HL-60 (cell line): ENCODE measurements at regions not wholly inside any gene's neighbourhood (a gene's known extent, or its start where the extent isn't known, plus 50 kb on each side); places are given as distances from the start of the nearest gene placed in this dataset.

Experiments used
- DNase-seq, 2 experiments: peaks; one replicate each; pipeline ENCODE4 v3.0.0-alpha.2; 2010 to 2020; ENCODE audit warnings: low read depth in 1 of 2, low spot score in 1 of 2
- H3K27ac ChIP-seq: fragments of 250-450 bp; sonication (Bioruptor Pico); replicated peaks from 2 replicates; pipeline ENCODE4 v1.5.1; 2020; ENCODE audit warnings: mild to moderate bottlenecking, moderate library complexity
- H3K27me3 ChIP-seq: fragments of 250-450 bp; sonication (Bioruptor Pico); 2 replicates; pipeline ENCODE4 v1.5.1; 2021; ENCODE audit warnings: mild to moderate bottlenecking, moderate library complexity; ENCODE audit not compliant: insufficient read depth, poor library complexity, severe bottlenecking
- H3K4me3 ChIP-seq: replicated peaks from 2 replicates; pipeline ENCODE4 v1.5.1; 2011; ENCODE audit warnings: mild to moderate bottlenecking, control low read depth, low read length; ENCODE audit not compliant: insufficient read depth
- GABPA ChIP-seq: IDR thresholded peaks from 2 replicates; pipeline ENCODE4 v1.6.1; 2012; ENCODE audit warnings: low read depth
- POLR2AphosphoS5 ChIP-seq: IDR thresholded peaks from 2 replicates; pipeline ENCODE4 v1.6.1; 2012; ENCODE audit warnings: low read depth
- SPI1 ChIP-seq: IDR thresholded peaks from 2 replicates; pipeline ENCODE4 v1.6.1; 2012; ENCODE audit warnings: low read depth, mild to moderate bottlenecking, borderline replicate concordance
- TF ChIP-seq, protein P1 (sequence below): IDR thresholded peaks from one replicate; pipeline ENCODE4 v1.5.1; 2011; ENCODE audit warnings: low read length, control low read depth, inconsistent platforms; ENCODE audit not compliant: insufficient read depth
- TF ChIP-seq, protein P2 (sequence below): IDR thresholded peaks from 2 replicates; pipeline ENCODE4 v1.6.1; 2012; ENCODE audit warnings: low read depth; ENCODE audit not compliant: insufficient replicate concordance

DNA sequence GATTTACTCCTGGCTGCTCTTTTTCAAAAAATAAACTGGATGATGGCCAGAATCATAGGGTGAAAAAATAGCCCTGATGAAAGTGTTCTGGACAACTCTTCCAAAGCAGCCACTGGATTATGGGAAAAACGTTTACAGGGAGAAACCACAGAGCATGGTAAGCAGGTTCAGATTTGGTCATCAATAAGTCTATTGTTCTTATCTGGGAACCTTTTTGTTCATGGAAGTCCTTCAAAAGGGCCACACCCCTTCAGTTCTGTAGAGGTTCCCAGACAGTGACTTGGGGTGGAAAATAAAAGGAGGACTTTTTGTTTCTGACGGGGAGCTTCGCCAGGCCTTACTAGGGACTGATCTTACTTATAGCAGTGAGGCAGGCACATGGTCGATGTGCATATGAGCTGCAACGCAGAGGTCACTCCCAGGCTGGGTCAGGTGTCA, 117.4 kb upstream of the SLC38A2 start:
- TF ChIP-seq GABPA, result no peak
- TF ChIP-seq, protein P1, sequence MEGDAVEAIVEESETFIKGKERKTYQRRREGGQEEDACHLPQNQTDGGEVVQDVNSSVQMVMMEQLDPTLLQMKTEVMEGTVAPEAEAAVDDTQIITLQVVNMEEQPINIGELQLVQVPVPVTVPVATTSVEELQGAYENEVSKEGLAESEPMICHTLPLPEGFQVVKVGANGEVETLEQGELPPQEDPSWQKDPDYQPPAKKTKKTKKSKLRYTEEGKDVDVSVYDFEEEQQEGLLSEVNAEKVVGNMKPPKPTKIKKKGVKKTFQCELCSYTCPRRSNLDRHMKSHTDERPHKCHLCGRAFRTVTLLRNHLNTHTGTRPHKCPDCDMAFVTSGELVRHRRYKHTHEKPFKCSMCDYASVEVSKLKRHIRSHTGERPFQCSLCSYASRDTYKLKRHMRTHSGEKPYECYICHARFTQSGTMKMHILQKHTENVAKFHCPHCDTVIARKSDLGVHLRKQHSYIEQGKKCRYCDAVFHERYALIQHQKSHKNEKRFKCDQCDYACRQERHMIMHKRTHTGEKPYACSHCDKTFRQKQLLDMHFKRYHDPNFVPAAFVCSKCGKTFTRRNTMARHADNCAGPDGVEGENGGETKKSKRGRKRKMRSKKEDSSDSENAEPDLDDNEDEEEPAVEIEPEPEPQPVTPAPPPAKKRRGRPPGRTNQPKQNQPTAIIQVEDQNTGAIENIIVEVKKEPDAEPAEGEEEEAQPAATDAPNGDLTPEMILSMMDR, result no peak
- TF ChIP-seq, protein P2, sequence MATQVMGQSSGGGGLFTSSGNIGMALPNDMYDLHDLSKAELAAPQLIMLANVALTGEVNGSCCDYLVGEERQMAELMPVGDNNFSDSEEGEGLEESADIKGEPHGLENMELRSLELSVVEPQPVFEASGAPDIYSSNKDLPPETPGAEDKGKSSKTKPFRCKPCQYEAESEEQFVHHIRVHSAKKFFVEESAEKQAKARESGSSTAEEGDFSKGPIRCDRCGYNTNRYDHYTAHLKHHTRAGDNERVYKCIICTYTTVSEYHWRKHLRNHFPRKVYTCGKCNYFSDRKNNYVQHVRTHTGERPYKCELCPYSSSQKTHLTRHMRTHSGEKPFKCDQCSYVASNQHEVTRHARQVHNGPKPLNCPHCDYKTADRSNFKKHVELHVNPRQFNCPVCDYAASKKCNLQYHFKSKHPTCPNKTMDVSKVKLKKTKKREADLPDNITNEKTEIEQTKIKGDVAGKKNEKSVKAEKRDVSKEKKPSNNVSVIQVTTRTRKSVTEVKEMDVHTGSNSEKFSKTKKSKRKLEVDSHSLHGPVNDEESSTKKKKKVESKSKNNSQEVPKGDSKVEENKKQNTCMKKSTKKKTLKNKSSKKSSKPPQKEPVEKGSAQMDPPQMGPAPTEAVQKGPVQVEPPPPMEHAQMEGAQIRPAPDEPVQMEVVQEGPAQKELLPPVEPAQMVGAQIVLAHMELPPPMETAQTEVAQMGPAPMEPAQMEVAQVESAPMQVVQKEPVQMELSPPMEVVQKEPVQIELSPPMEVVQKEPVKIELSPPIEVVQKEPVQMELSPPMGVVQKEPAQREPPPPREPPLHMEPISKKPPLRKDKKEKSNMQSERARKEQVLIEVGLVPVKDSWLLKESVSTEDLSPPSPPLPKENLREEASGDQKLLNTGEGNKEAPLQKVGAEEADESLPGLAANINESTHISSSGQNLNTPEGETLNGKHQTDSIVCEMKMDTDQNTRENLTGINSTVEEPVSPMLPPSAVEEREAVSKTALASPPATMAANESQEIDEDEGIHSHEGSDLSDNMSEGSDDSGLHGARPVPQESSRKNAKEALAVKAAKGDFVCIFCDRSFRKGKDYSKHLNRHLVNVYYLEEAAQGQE, result no peak
- no peak for TF ChIP-seq POLR2AphosphoS5
- no peak for TF ChIP-seq SPI1
- H3K4me3 ChIP-seq, result no peak overlapping the region
- no peak for DNase-seq
- H3K27ac ChIP-seq, result no peak overlapping the region
- no peaks in the 10 kb centered on the region for H3K27me3 ChIP-seq

DNA sequence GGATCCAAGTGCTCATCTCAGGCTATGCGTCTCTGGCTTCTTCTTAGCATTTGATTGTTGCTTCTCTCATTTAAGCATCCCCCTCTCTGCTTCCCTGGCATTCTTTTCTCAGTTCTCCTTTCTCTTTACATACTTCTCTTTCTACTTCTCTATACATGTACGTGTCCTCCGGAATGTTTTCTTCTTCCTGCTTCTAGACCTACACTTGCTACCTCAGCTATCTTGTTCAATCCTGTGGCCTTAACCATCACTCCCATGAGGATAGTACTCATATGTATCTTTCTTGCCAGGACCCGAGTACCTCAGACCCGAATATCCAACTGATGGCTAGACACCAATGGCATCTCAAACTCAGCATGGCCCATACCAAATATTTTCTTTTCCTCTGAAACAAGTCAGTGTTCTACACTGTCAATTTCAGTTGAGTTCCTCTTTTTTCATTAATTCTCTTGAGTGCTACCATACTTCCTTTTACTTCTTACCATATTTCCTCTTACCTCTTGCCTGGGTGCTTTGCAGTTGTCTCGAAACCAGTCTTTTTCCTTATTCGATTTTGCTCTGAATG, 115.1 kb upstream of the SLC38A2 start:
- Histone ChIP-seq H3K27ac (peak overlapping the region; percentile 44), H3K4me3 (no peak overlapping the region), H3K27me3 (no peaks in the 10 kb centered on the region)
- peak; percentile 97 for TF ChIP-seq SPI1
- TF ChIP-seq POLR2AphosphoS5, result no peak
- DNase-seq, result peak; percentile 51 to 57

DNA sequence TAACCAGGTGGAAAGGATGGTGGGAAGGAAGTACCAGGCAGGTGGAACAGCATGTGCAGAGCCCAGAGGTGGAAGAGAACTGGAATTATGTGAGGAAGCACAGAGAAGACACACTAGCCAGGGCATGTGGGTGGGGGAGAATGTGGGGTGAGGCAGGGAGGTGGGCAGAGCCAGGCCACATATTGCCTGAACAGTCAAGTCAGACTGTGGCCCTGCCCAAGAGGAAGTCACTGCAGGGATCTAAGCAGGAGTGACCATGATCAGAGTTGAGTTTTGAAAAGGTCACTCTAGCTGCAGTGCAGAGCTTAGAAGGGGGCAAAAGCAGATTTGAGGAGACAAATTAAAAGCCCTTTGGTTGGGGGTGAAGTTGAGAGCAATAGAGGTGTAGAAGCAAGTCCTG, 114.0 kb upstream of the SLC38A2 start:
- no peak overlapping the region for H3K4me3 ChIP-seq
- peak; percentile 26; the same call in 1 of the 2 replicates for TF ChIP-seq SPI1
- TF ChIP-seq, protein P2, result no peak
- DNase-seq, result no peak
- no peaks in the 10 kb centered on the region for H3K27me3 ChIP-seq
- no peak overlapping the region for H3K27ac ChIP-seq

DNA sequence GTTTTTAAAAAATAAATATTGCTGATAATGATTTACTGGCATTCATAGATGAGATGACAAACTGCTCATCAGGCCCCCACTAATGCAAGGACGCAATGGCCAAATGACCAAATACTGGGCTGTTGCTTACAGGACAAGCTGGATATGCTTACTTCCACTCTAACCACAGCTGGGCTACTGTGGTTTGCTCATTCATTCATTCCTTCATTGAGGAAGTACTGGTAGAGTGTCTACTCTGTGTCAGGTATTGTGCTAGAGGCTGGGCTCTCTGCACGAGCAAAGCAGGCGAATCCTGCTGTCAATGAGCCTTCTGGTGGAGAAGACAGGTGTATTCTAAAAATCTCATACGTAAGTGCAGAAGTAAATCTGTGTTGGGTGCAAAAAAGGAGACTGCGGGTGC, 113.3 kb upstream of the SLC38A2 start:
- TF ChIP-seq, protein P2, result no peak
- no peak for TF ChIP-seq GABPA
- no peak for TF ChIP-seq SPI1
- TF ChIP-seq POLR2AphosphoS5, result no peak
- TF ChIP-seq, protein P1, result no peak
- H3K4me3 ChIP-seq, result no peak overlapping the region
- no peak overlapping the region for H3K27ac ChIP-seq
- H3K27me3 ChIP-seq, result no peaks in the 10 kb centered on the region
- DNase-seq, result no peak
